GDM1 (cell line): ENCODE measurements at regions not wholly inside any gene's neighbourhood (a gene's known extent, or its start where the extent isn't known, plus 50 kb on each side); places are given as distances from the start of the nearest gene placed in this dataset.
"Not testable (repeated sequence)": the region's sequence is repeated elsewhere in the genome, so short reads cannot be mapped to it uniquely, and the experiment has no call there.

Experiments
- DNase-seq: peaks from one replicate; lab custom pipeline; 2025; lab: John Stamatoyannopoulos, UW

- DNase-seq = no peak
These were observed 893.0 kb downstream of the UQCRFS1 start for GRCh38 chr19:28319918-28320317.

GRCh38 chr19:28319227-28319626 is 893.7 kb downstream of the UQCRFS1 start:
- DNase-seq = no peak

GRCh38 chr19:28318469-28319179 is 894.3 kb downstream of the UQCRFS1 start:
- DNase-seq = no peak

DNA sequence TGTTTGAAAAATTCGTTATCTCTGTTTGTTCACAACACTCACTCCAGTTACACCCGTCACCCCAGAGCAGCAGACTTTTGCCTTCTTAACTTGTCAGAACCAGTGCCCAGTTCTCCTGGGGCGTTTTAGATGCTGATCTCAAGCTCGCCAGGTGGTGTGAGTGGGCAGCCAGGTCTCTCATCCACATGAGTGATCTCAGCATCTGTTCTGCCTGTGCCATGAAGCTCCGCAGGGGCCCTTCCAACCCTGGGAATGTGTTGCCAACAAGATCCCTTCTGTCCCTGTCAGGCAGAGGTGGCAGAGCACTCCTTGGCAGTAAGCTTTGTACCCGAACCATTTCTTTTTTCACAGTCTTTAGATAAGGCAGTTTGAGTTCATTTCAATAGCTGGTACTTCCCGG is 896.5 kb downstream of the UQCRFS1 start:
- no peak for DNase-seq

GRCh38 chr19:28314756-28315155 is 898.2 kb downstream of the UQCRFS1 start:
- DNase-seq = no peak

GRCh38 chr19:28314287-28314686 is 898.7 kb downstream of the UQCRFS1 start:
- no peak for DNase-seq

- no peak for DNase-seq
These were observed 899.3 kb downstream of the UQCRFS1 start for GRCh38 chr19:28313633-28314032.

- DNase-seq = no peak
These were observed 900.7 kb downstream of the UQCRFS1 start for GRCh38 chr19:28312269-28312668.

GRCh38 chr19:28310829-28311228 is 902.1 kb downstream of the UQCRFS1 start:
- DNase-seq = not testable (repeated sequence)

DNA sequence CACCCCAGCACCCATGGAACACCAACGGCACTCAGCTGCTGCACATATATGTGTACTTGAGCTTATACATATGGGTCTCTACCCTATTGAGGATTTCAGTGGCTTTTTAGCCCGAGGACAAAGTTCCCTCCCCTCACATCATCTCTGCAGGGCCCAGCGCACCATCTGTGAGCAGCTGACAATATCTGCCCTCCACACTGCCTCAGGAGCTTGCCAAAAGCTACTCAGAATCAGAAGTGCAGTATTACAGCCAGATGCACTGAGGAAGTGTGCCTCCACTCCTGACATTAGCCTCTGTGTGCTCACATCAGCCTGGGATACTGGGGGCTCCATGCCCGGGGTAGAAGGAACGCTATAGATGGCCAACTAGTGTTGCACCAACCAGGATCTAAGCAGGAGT is 903.9 kb downstream of the UQCRFS1 start:
- no peak for DNase-seq

GRCh38 chr19:28307963-28308362 is 905.0 kb downstream of the UQCRFS1 start:
- DNase-seq = no peak

DNA sequence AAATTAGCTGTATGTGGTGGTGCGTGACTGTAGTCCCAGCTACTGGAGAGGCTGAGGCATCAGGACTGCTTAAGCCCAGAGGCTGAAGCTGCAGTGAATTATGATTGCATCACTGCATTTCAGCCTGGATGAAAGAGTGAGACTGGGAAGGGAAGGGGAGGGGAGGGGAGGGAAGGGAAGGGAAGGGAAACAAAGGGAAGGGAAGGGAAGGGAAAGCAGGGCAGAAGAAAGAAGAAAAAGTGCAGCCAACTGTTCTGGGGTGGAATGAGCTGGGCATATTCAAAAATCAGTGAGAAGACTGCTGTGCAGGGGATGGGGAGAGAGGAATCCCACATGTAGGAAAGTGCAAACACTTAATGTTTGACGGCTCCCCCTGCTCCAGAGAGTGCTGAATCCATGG is 905.5 kb downstream of the UQCRFS1 start:
- no peak for DNase-seq

GRCh38 chr19:28305513-28305912 is 907.4 kb downstream of the UQCRFS1 start:
- no peak for DNase-seq

GRCh38 chr19:28303502-28303901 is 909.4 kb downstream of the UQCRFS1 start:
- no peak for DNase-seq

DNA sequence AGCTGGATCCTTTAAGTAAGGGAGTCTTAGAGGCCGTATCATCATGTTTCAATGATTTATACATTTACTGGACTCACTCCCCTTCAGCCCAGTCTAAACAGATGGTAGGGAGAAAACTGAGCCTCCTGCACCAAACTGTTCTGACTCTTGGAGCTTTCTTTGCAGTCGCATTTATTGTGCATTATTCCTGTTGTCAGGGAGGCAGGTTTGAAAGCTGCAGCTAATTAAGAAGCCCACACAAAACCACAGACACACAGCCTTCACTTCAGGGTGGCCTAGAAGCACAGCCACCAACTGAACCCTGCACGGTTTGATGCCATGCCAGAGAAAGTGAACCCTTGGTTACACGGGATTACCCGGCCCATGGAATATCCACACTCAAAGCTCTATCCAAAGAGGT is 911.0 kb downstream of the UQCRFS1 start:
- no peak for DNase-seq

- DNase-seq = no peak
These were observed 911.5 kb downstream of the UQCRFS1 start for GRCh38 chr19:28301463-28301862.

GRCh38 chr19:28299649-28300048 is 913.3 kb downstream of the UQCRFS1 start:
- no peak for DNase-seq

DNA sequence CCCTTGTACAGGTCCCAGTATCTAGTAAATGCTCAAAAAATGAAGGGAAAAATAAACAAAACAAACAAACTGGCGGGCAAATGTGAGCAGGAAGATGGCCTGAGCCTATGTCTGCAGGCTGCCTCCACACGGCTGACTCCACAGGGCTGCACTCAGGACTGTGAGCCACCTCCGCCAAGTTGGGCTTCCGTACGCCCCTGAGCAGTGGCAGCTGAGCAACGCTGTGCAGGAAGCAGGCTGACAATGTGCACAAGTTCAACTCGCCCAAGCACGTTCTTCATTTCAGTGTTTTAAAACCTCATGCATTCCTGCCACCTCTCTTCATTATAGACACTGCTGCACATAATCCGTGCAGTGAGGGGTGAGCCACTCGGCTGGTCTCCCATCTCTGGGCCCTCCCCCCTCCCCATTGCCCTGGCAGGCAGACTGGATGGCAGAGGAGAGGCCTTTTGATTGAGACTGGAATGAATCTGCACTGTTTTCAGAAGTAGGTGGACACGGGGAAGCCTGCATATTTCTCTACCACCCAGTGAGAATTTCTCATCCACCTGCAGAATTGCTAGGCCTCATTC is 915.3 kb downstream of the UQCRFS1 start:
- no peak for DNase-seq

- DNase-seq = no peak
These were observed 915.9 kb downstream of the UQCRFS1 start for GRCh38 chr19:28297036-28297435.

- no peak for DNase-seq
These were observed 916.4 kb downstream of the UQCRFS1 start for GRCh38 chr19:28296506-28296905.

GRCh38 chr19:28294975-28295374 is 918.0 kb downstream of the UQCRFS1 start:
- DNase-seq = not testable (repeated sequence)

DNA sequence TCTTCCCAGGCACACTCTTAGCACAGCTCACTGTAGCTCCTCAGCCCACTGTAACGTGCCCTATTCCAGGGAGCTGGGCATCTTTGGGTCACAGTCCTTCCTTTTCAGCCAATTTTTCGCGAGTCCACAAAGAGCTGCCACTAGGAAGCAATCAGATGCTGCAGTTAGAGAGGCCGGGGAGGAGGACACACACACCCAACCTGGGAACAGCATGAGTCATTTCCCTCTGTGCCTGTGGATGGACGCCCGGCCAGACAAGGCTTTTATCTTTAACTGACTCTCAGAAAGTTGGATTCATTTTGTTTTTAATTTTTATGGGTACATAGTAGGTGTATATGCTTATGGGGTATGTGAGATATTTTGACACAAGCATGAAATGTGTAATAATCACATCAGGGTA is 918.6 kb downstream of the UQCRFS1 start:
- no peak for DNase-seq

DNA sequence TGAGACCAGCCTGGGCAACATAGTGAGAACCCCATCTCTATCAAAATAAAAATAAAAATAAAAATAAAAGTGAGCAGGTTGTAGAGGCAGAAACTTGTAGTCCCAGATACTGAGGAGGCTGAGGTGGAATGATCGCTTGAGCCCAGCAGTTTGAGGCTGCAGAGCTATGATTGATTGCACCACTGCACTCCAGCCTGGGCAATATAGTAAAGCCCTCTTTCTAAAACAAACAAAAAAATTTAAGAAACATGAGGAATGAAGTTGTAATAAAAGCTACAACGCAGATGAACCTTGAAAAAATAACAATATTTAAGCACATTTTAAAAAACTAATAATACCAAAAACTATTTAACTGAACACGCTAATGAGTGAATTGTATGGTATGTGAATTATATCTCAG is 919.3 kb downstream of the UQCRFS1 start:
- no peak for DNase-seq
